ENCODE measurements at regions not wholly inside any gene's neighbourhood (a gene's known extent, or its start where the extent isn't known, plus 50 kb on each side); places are given as distances from the start of the nearest gene placed in this dataset.

- TF ChIP-seq CTCF (IDR thresholded peaks at IDR 0.05) (no peak), POLR2A (IDR thresholded peaks at IDR 0.05) (no peak)
- intact Hi-C loops (cut with DNase I) = no loop called here
- Histone ChIP-seq H3K4me3 (no peak overlapping the region), H3K9me3 (replicated peaks in 1 of 3) (no peaks in the 10 kb centered on the region), H3K27ac (no peak overlapping the region), H3K4me1 (replicated peaks in 1 of 2) (no peaks in the 10 kb centered on the region), H3K27me3 (peaks cover 12% of the 10 kb centered on the region), H3K36me3 (replicated peaks in 1 of 2) (no peaks in the 10 kb centered on the region)
- no peak for DNase-seq
- 69 to 82% (median 77%) methylated on average over 3 of the region's 3 CpGs for WGBS, 4 donors
These were observed 260.8 kb downstream of the MIAT start for GRCh38 chr22:26918226-26918625.

- WGBS, 4 donors = 50 to 51% (median 51%) methylated on average over 2 of the region's 2 CpGs
- H3K36me3 ChIP-seq (replicated peaks in 1 of 2) = no peaks in the 10 kb centered on the region
- no peak for TF ChIP-seq CTCF (IDR thresholded peaks at IDR 0.05)
- TF ChIP-seq POLR2A (IDR thresholded peaks at IDR 0.05) = no peak
These were observed 264.3 kb downstream of the MIAT start for GRCh38 chr22:26921726-26922125.

GRCh38 chr22:26922806-26923205, 265.4 kb downstream of the MIAT start:
- intact Hi-C loops (cut with DNase I) = no loop called here
- DNase-seq = no peak
- Histone ChIP-seq H3K4me3 (no peak overlapping the region), H3K36me3 (replicated peaks in 1 of 2) (no peaks in the 10 kb centered on the region), H3K27ac (no peak overlapping the region), H3K9me3 (replicated peaks in 1 of 3) (no peaks in the 10 kb centered on the region), H3K4me1 (replicated peaks in 1 of 2) (no peaks in the 10 kb centered on the region), H3K27me3 (no peaks in the 10 kb centered on the region)
- TF ChIP-seq POLR2A (IDR thresholded peaks at IDR 0.05) (no peak), CTCF (IDR thresholded peaks at IDR 0.05) (no peak)
- WGBS, 4 donors = 23 to 35% (median 32%) methylated on average over 5 of the region's 5 CpGs

More at GRCh38 chr22:26921726-26922125, 264.3 kb downstream of the MIAT start:
- no peaks in the 10 kb centered on the region for H3K4me1 ChIP-seq (replicated peaks in 1 of 2)
- H3K27ac ChIP-seq = no peak overlapping the region
- H3K4me3 ChIP-seq = no peak overlapping the region
- no peaks in the 10 kb centered on the region for H3K9me3 ChIP-seq (replicated peaks in 1 of 3)
- intact Hi-C loops (cut with DNase I) = no loop called here
- H3K27me3 ChIP-seq = no peaks in the 10 kb centered on the region
- no peak for DNase-seq

- WGBS, 4 donors = 44 to 73% (median 65%) methylated on average over 1 of the region's 1 CpG
- Histone ChIP-seq H3K4me3 (no peak overlapping the region), H3K36me3 (replicated peaks in 1 of 2) (no peaks in the 10 kb centered on the region), H3K9me3 (replicated peaks in 1 of 3) (no peaks in the 10 kb centered on the region), H3K27ac (no peak overlapping the region), H3K4me1 (replicated peaks in 1 of 2) (peaks cover 0 to 4% of the 10 kb centered on the region in 2 donors), H3K27me3 (no peaks in the 10 kb centered on the region)
- DNase-seq = no peak
- intact Hi-C loops (cut with DNase I) = no loop called here
- TF ChIP-seq CTCF (IDR thresholded peaks at IDR 0.05) = no peak
- no peak for TF ChIP-seq POLR2A (IDR thresholded peaks at IDR 0.05)
These were observed 266.1 kb downstream of the MIAT start for GRCh38 chr22:26923531-26923930.

Data from adrenal gland (tissue), 9 donors.